DOHH2 (cell line): ENCODE measurements at regions not wholly inside any gene's neighbourhood (a gene's known extent, or its start where the extent isn't known, plus 50 kb on each side); places are given as distances from the start of the nearest gene placed in this dataset.

Experiments
- H3F3A ChIP-seq: fragments of 200-600 bp; sonication (generic), shearing (Covaris generic); 2 replicates; pipeline ENCODE4 v1.6.0; 2016; ENCODE audit warnings: antibody characterized with exemption, mild to moderate bottlenecking; ENCODE audit not compliant: control insufficient read depth, insufficient read depth
- H3K27ac ChIP-seq: fragments of 200-600 bp; sonication (generic); 2 replicates; pipeline ENCODE4 v1.5.1; 2014; ENCODE audit warnings: low read depth, mild to moderate bottlenecking, low read length, moderate library complexity
- H3K27me3 ChIP-seq: fragments of 200-600 bp; sonication (generic); 2 replicates; pipeline ENCODE4 v1.6.1; 2014; ENCODE audit warnings: mild to moderate bottlenecking, low read length, mixed read lengths; ENCODE audit not compliant: control insufficient read depth
- H3K36me3 ChIP-seq: fragments of 200-600 bp; sonication (generic); 2 replicates; pipeline ENCODE4 v1.6.1; 2014; ENCODE audit warnings: mild to moderate bottlenecking, low read length, moderate library complexity, mixed read lengths; ENCODE audit not compliant: control insufficient read depth
- H3K4me1 ChIP-seq: fragments of 200-600 bp; sonication (generic); 2 replicates; pipeline ENCODE4 v1.6.1; 2014; ENCODE audit warnings: mild to moderate bottlenecking, low read length, mixed read lengths; ENCODE audit not compliant: control insufficient read depth
- H3K4me2 ChIP-seq: fragments of 200-600 bp; sonication (generic); 2 replicates; pipeline ENCODE4 v1.6.0; 2014; ENCODE audit warnings: mild to moderate bottlenecking, low read length, moderate library complexity
- H3K4me3 ChIP-seq: fragments of 200-600 bp; sonication (generic); 2 replicates; pipeline ENCODE4 v1.5.1; 2014; ENCODE audit warnings: mild to moderate bottlenecking, low read length, mixed read lengths
- H3K79me2 ChIP-seq: fragments of 200-600 bp; sonication (generic); 2 replicates; pipeline ENCODE4 v1.6.1; 2014; ENCODE audit warnings: mild to moderate bottlenecking, low read length, mixed read lengths; ENCODE audit not compliant: control insufficient read depth
- H3K9me2 ChIP-seq: fragments of 200-600 bp; sonication (generic); replicated peaks from 2 replicates; pipeline ENCODE4 v1.6.1; 2014; ENCODE audit warnings: mild to moderate bottlenecking, low read length, mixed read lengths; ENCODE audit not compliant: control insufficient read depth
- H3K9me3 ChIP-seq: fragments of 200-600 bp; sonication (generic); 2 replicates; pipeline ENCODE4 v1.6.1; 2014; ENCODE audit warnings: antibody characterized with exemption, low read length, mixed read lengths; ENCODE audit not compliant: control insufficient read depth, insufficient read depth
- H4K20me1 ChIP-seq: fragments of 200-600 bp; sonication (generic); 2 replicates; pipeline ENCODE4 v1.6.0; 2014; ENCODE audit warnings: low read depth, mild to moderate bottlenecking, antibody characterized with exemption, low read length, moderate library complexity; ENCODE audit not compliant: control insufficient read depth, insufficient read depth
- EZH2phosphoT487 ChIP-seq: fragments of 200-600 bp; sonication (generic); IDR thresholded peaks from 2 replicates; pipeline ENCODE4 v1.6.1; 2017; ENCODE audit warnings: borderline replicate concordance, mild to moderate bottlenecking, antibody characterized with exemption, low read length, moderate library complexity, mixed read lengths
- TF ChIP-seq, protein P1 (sequence below): fragments of 200-600 bp; sonication (generic); IDR thresholded peaks from one replicate; pipeline ENCODE4 v1.5.1; 2014; ENCODE audit warnings: antibody characterized with exemption, mild to moderate bottlenecking, low read depth, low read length; ENCODE audit not compliant: poor library complexity, severe bottlenecking

GRCh38 chr17:73933164-73933766 lies 270.2 kb upstream of the RPL38 start:
- Histone ChIP-seq H3K36me3 (no peaks in the 10 kb centered on the region), H3K79me2 (no peaks in the 10 kb centered on the region), H3K27ac (no peak overlapping the region), H3K4me1 (no peaks in the 10 kb centered on the region), H3K9me3 (no peaks in the 10 kb centered on the region), H4K20me1 (no peaks in the 10 kb centered on the region), H3F3A (no peaks in the 10 kb centered on the region), H3K9me2 (no peaks in the 10 kb centered on the region), H3K4me2 (no peak overlapping the region), H3K27me3 (0 out of 2 replicates have a peak, but pooled peaks cover 4% of the 10 kb centered on the region), H3K4me3 (no peak overlapping the region)
- TF ChIP-seq, protein P1, sequence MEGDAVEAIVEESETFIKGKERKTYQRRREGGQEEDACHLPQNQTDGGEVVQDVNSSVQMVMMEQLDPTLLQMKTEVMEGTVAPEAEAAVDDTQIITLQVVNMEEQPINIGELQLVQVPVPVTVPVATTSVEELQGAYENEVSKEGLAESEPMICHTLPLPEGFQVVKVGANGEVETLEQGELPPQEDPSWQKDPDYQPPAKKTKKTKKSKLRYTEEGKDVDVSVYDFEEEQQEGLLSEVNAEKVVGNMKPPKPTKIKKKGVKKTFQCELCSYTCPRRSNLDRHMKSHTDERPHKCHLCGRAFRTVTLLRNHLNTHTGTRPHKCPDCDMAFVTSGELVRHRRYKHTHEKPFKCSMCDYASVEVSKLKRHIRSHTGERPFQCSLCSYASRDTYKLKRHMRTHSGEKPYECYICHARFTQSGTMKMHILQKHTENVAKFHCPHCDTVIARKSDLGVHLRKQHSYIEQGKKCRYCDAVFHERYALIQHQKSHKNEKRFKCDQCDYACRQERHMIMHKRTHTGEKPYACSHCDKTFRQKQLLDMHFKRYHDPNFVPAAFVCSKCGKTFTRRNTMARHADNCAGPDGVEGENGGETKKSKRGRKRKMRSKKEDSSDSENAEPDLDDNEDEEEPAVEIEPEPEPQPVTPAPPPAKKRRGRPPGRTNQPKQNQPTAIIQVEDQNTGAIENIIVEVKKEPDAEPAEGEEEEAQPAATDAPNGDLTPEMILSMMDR = no peak
- TF ChIP-seq EZH2phosphoT487 = no peak

DNA sequence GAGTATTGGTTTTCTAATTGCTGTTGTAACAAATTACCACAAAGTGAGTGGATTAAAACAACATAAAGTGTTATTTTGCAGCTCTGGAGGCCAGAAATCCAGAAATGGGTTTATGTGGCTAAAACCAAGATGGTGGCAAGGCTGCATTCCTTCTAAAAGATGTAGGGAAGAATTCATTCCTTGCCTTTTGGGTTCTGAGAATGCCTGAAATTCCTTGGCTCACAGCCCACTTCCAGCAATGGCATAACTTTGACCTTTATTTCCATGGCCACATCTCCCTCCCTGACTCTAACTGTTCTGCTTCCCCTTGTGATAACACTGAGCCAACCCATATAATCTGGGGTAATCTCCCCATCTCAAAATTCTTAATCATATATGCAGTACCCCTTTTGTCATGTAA lies 269.6 kb upstream of the RPL38 start:
- Histone ChIP-seq H3K4me2 (no peak overlapping the region), H3K79me2 (no peaks in the 10 kb centered on the region), H3K9me3 (no peaks in the 10 kb centered on the region), H3K27me3 (0 out of 2 replicates have a peak, but pooled peaks cover 4% of the 10 kb centered on the region), H3K27ac (no peak overlapping the region), H3K9me2 (no peaks in the 10 kb centered on the region), H4K20me1 (no peaks in the 10 kb centered on the region), H3K4me1 (no peaks in the 10 kb centered on the region), H3K4me3 (no peak overlapping the region), H3K36me3 (no peaks in the 10 kb centered on the region), H3F3A (no peaks in the 10 kb centered on the region)
- TF ChIP-seq, protein P1 = no peak
- no peak for TF ChIP-seq EZH2phosphoT487

DNA sequence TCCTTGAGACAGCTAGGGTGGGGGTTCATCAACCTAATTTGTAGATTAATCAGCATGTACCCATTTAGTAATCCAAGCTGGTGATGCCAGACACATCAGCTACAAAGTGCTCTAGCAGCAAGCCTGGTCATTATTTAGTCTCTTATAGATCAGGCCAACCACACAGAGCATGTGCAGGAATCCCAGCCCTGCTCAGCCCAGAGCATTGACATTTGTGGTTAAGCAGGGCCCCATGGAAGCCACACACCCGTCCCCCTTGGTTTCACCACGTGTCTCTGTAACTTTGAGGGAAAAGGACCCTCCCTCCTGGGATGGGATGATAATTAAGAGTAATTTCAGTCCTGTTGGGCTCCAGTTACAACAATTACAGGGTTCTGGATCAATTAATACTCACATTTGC lies 268.8 kb upstream of the RPL38 start:
- H3K4me2 ChIP-seq = no peak overlapping the region
- H3K9me2 ChIP-seq = no peaks in the 10 kb centered on the region
- no peaks in the 10 kb centered on the region for H3K36me3 ChIP-seq
- H3K79me2 ChIP-seq = no peaks in the 10 kb centered on the region
- TF ChIP-seq, protein P1 = no peak
- TF ChIP-seq EZH2phosphoT487 = no peak
- no peak overlapping the region for H3K27ac ChIP-seq
- no peaks in the 10 kb centered on the region for H3K4me1 ChIP-seq
- 0 out of 2 replicates have a peak, but pooled peaks cover 2% of the 10 kb centered on the region for H3K27me3 ChIP-seq
- no peaks in the 10 kb centered on the region for H3F3A ChIP-seq
- no peak overlapping the region for H3K4me3 ChIP-seq
- no peaks in the 10 kb centered on the region for H3K9me3 ChIP-seq
- no peaks in the 10 kb centered on the region for H4K20me1 ChIP-seq
